ENCODE measurements at regions not wholly inside any gene's neighbourhood (a gene's known extent, or its start where the extent isn't known, plus 50 kb on each side); places are given as distances from the start of the nearest gene placed in this dataset.

DNA sequence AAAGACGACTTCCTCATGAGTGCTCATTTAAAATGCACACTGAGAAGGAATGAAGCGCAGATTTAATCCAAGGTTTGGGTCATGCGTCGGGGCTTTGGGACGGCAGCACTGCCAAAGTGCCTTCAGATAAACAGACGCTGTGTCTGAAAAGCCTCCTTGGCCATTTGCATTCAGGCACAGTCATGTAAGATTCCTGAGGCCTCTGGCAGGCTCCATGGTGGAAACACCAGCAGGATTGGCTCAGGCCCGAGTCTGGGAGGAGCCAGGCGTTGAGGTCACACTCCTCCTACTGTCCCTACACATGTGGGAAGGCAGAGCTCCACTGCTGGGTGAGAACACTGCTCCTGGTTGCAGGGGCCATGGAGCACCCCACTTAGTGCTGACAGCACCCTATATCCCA lies 113.3 kb upstream of the KL start:
- Mint-ChIP-seq H3K4me3 (ENCODE audit: unreplicated experiment) (no peak overlapping the region), H3K36me3 (ENCODE audit: insufficient read depth, unreplicated experiment) (no peaks in the 10 kb centered on the region), H3K4me1 (ENCODE audit: insufficient read depth, unreplicated experiment) (peaks cover 35% of the 10 kb centered on the region), H3K27me3 (ENCODE audit: insufficient read depth, unreplicated experiment) (no peaks in the 10 kb centered on the region), H3K27ac (ENCODE audit: low read depth, unreplicated experiment) (no peak overlapping the region), H3K9me3 (ENCODE audit: unreplicated experiment) (no peaks in the 10 kb centered on the region)
- intact Hi-C loops (cut with micrococcal nuclease) = loop anchor here (10.0 kb wide), 1 partner anchor 88 kb away; no protein-coding TSS in a partner anchor
- POLR2A ChIA-PET = interaction anchor here (1.0 to 1.8 kb wide), 4 partner anchors 22 to 270 kb away, joined by 3 to 6 read pairs (median 4); no protein-coding TSS in a partner anchor
- no TSS peak for BruUV-seq (replicated peaks)
- TF ChIP-seq, protein P1, sequence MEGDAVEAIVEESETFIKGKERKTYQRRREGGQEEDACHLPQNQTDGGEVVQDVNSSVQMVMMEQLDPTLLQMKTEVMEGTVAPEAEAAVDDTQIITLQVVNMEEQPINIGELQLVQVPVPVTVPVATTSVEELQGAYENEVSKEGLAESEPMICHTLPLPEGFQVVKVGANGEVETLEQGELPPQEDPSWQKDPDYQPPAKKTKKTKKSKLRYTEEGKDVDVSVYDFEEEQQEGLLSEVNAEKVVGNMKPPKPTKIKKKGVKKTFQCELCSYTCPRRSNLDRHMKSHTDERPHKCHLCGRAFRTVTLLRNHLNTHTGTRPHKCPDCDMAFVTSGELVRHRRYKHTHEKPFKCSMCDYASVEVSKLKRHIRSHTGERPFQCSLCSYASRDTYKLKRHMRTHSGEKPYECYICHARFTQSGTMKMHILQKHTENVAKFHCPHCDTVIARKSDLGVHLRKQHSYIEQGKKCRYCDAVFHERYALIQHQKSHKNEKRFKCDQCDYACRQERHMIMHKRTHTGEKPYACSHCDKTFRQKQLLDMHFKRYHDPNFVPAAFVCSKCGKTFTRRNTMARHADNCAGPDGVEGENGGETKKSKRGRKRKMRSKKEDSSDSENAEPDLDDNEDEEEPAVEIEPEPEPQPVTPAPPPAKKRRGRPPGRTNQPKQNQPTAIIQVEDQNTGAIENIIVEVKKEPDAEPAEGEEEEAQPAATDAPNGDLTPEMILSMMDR (IDR thresholded peaks at IDR 0.05; ENCODE audit: unreplicated experiment) = no peak
- CTCF ChIA-PET = interaction anchor here (0.6 to 1.4 kb wide), 2 partner anchors 11 to 12 kb away, joined by 3 read pairs; no protein-coding TSS in a partner anchor
- DNase-seq (ENCODE audit: unreplicated experiment) = no peak

DNA sequence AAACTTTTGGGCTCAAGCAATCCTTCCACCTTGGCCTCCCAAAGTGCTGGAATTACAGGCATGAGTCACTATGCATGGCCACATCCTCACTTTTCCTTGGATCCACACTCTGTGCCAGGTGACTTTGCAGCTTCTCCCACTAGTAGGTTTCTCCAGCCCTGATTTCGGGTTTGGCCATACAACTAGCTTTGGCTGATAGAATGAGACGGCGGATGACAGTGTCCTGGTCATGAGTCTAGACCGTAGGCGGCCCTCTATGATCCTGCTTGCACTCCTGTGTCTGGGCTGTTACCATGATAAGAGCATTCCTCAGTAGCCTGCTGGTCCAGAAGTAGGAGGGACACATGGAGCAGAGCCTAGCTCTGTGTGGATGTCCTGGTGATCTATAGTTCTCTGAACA lies 112.5 kb upstream of the KL start:
- Mint-ChIP-seq H3K27me3 (ENCODE audit: insufficient read depth, unreplicated experiment) (no peaks in the 10 kb centered on the region), H3K27ac (ENCODE audit: low read depth, unreplicated experiment) (no peak overlapping the region), H3K36me3 (ENCODE audit: insufficient read depth, unreplicated experiment) (no peaks in the 10 kb centered on the region), H3K9me3 (ENCODE audit: unreplicated experiment) (no peaks in the 10 kb centered on the region), H3K4me1 (ENCODE audit: insufficient read depth, unreplicated experiment) (peaks cover 35% of the 10 kb centered on the region), H3K4me3 (ENCODE audit: unreplicated experiment) (no peak overlapping the region)
- no TSS peak for BruUV-seq (replicated peaks)
- TF ChIP-seq, protein P1 (IDR thresholded peaks at IDR 0.05; ENCODE audit: unreplicated experiment) = no peak
- intact Hi-C loops (cut with micrococcal nuclease) = loop anchor here (10.0 kb wide), 1 partner anchor 89 kb away; no protein-coding TSS in a partner anchor
- ChIA-PET POLR2A (interaction anchor here (1.1 kb wide), 1 partner anchor 45 kb away, joined by 4 read pairs; no protein-coding TSS in a partner anchor), CTCF (interaction anchor here (0.5 to 1.4 kb wide), 2 partner anchors 10 to 212 kb away, joined by 3 read pairs; no protein-coding TSS in a partner anchor)
- DNase-seq (ENCODE audit: unreplicated experiment) = peak; percentile 57

DNA sequence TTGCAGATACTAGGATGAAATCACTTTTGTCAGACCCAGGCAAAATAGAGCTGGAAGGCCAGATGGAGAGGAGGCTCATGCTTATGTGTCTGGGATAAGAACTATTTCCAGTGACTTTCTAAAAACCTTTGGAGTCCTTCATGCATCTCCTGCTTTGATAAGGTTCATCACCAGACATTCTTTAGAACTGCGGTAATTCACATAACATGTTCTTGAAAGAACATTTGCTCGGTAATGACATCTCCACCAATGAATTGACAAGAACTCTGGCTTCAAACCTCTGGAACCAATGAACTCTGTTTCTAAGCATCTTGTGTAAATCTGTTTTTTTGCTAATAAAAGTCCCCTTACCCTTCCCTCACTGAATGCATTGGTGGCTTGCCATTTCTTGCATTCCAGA lies 112.0 kb upstream of the KL start:
- intact Hi-C loops (cut with micrococcal nuclease) = loop anchor here (10.0 kb wide), 1 partner anchor 89 kb away; no protein-coding TSS in a partner anchor
- TF ChIP-seq, protein P1 (IDR thresholded peaks at IDR 0.05; ENCODE audit: unreplicated experiment) = no peak
- CTCF ChIA-PET = interaction anchor here (0.5 to 1.4 kb wide), 2 partner anchors 9 to 213 kb away, joined by 3 read pairs; no protein-coding TSS in a partner anchor
- DNase-seq (ENCODE audit: unreplicated experiment) = no peak
- POLR2A ChIA-PET = no interaction called here
- no peak overlapping the region for H3K27ac Mint-ChIP-seq (ENCODE audit: low read depth, unreplicated experiment)
- BruUV-seq (replicated peaks) = no TSS peak
- H3K4me1 Mint-ChIP-seq (ENCODE audit: insufficient read depth, unreplicated experiment) = peaks cover 35% of the 10 kb centered on the region
- no peak overlapping the region for H3K4me3 Mint-ChIP-seq (ENCODE audit: unreplicated experiment)
- H3K27me3 Mint-ChIP-seq (ENCODE audit: insufficient read depth, unreplicated experiment) = no peaks in the 10 kb centered on the region
- H3K9me3 Mint-ChIP-seq (ENCODE audit: unreplicated experiment) = no peaks in the 10 kb centered on the region
- no peaks in the 10 kb centered on the region for H3K36me3 Mint-ChIP-seq (ENCODE audit: insufficient read depth, unreplicated experiment)

DNA sequence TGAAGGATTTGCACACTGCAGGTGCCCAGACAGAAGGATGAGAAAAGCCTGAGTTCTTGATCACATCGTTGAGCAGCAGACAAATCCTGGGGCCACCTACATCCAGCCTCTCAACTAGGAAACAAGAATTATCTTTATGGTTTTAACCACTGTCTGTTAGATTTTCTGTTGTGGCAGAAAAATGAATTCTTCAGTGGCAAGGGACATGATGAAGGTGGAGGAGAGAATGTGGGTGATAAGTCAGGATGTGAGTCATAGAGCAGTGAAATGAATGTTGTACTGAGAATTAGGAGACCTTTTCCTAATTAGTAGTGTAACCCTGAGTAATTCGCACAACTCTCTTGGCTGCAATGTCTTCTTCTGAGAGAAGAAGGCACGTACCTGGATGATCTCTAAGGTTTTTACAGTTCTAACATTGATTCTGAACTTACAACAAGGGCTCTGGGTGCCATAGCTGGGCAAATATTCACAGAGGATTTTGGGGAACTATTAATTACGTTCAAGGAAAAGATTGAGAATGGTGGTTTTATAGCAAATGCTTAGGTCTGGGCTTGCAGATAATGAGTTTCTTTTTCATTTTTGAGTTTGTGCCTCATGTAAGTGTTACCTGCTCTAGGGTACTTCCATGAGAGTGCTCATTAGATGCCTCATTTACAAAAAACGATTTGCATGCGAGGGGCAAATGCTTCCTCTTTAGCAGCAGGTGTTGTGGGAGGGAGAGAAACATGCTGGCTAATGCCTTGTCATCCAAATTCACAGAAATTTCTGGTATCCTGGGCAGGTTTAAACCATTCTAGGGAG lies 111.0 kb upstream of the KL start:
- ChIA-PET CTCF (no interaction called here), POLR2A (interaction anchor here (1.1 kb wide), 1 partner anchor 8 kb away, joined by 9 read pairs; no protein-coding TSS in a partner anchor)
- H3K27ac Mint-ChIP-seq (ENCODE audit: low read depth, unreplicated experiment) = no peak overlapping the region
- BruUV-seq (replicated peaks) = no TSS peak
- H3K9me3 Mint-ChIP-seq (ENCODE audit: unreplicated experiment) = no peaks in the 10 kb centered on the region
- H3K27me3 Mint-ChIP-seq (ENCODE audit: insufficient read depth, unreplicated experiment) = no peaks in the 10 kb centered on the region
- intact Hi-C loops (cut with micrococcal nuclease) = loop anchor here (10.0 kb wide), 1 partner anchor 90 kb away; no protein-coding TSS in a partner anchor
- TF ChIP-seq, protein P1 (IDR thresholded peaks at IDR 0.05; ENCODE audit: unreplicated experiment) = no peak
- peaks cover 35% of the 10 kb centered on the region for H3K4me1 Mint-ChIP-seq (ENCODE audit: insufficient read depth, unreplicated experiment)
- no peaks in the 10 kb centered on the region for H3K36me3 Mint-ChIP-seq (ENCODE audit: insufficient read depth, unreplicated experiment)
- no peak overlapping the region for H3K4me3 Mint-ChIP-seq (ENCODE audit: unreplicated experiment)
- peak; percentile 49 for DNase-seq (ENCODE audit: unreplicated experiment)

Measured in MCF 10A (cell line).